ENCODE measurements at regions not wholly inside any gene's neighbourhood (a gene's known extent, or its start where the extent isn't known, plus 50 kb on each side); places are given as distances from the start of the nearest gene placed in this dataset.
"Not testable (repeated sequence)": the region's sequence is repeated elsewhere in the genome, so short reads cannot be mapped to it uniquely, and the experiment has no call there.

DNA sequence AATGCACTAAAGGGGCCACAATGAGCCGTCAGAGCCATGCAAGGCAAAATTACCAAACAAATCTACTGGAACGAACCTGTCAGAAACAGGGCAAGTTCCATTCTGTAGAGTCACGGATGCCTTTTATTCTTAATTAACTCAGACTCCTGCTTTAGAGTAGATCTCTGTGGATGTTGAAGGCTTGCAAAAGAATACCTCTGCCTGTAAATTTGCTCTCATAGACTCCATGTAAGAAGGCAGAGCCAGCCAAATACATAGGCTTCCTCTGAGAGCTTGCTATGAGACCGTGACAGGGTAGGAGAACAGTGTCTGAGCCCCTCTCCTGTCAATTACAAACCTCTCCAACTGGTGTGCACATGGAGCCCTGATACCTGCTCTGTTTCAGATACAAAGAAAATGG, 787.9 kb upstream of the POM121L12 start:
- H3K4me3 ChIP-seq: no peak overlapping the region
- H3K27ac ChIP-seq: no peak overlapping the region

DNA sequence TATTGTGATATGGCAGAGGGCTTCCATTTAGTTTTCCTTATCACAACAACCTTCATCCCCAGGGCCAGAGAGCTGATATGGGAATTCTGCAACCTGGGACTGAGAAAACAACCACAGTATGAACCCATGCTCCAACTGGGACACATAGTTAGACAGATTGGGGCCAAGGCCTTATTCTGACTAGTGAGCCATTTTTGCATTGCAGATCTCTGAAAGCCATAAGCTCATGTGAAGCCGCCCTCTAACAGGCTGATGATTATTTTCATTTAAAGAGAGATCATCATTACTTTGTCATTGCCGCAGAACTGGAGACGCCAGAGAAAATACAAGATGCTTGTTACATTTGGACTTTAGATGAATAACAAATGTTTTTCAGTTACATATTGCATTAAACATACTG, 791.7 kb upstream of the POM121L12 start:
- Histone ChIP-seq H3K27ac (no peak overlapping the region), H3K4me3 (no peak overlapping the region)

DNA sequence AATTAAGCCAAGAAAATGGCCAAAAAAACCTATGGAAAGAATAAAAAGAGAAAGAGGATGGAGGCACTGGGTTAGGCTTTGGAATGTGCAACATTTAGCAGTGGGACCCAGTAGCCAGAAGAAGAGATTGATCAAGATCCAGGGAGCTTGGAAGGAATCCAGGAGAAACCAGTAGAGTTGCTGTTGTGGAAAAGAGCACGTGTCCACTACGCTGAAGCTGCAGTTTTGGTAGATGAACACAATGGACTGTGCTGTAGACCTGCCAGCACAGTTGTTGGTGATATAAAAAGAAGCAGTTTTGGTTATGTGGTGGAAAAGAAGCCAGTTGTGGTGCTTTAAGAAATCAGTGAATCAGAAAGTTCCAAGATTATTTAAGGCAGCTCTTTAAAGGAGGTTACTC, 802.2 kb upstream of the POM121L12 start:
- Histone ChIP-seq H3K27ac (no peak overlapping the region), H3K4me3 (no peak overlapping the region)

DNA sequence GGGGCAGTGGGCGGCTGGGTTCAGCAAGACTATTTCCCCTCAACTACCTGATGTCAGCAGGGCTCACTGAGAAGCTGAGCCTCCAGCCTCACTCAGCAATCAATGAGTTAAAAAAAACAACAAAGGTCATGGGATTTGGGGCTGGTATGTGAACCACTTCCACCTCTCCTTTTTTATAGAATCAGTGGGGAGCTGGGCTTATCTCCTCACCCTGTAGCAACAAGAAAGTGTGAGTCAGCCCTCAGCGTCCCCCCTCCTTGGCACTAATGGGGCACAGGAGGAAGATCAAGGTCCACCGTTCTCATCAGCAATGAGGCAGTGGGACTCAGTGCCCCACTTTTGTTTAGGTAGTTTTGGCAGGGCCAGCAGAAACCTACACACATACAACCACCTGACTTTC, 823.5 kb upstream of the POM121L12 start:
- no peak overlapping the region for H3K4me3 ChIP-seq
- H3K27ac ChIP-seq: no peak overlapping the region

DNA sequence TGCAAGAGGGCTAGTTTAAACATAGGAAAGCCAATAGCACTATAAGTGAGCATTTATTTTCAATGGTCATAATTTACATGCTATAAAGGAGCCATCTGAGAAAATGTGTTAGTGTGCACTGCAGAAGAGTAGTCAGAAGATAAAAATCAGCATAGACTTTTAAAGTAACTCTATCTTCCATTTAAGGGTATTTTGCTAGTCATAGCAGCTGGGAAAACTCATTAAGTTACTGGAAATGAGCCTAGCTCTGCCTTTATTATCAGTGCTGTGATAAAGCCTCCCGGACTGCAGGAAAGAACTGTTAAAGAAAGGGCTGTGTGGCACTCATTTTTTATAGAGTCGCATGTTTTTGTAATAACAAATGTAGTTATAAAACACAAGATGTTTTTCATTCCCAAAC, 825.8 kb upstream of the POM121L12 start:
- H3K27ac ChIP-seq: no peak overlapping the region
- H3K4me3 ChIP-seq: no peak overlapping the region

DNA sequence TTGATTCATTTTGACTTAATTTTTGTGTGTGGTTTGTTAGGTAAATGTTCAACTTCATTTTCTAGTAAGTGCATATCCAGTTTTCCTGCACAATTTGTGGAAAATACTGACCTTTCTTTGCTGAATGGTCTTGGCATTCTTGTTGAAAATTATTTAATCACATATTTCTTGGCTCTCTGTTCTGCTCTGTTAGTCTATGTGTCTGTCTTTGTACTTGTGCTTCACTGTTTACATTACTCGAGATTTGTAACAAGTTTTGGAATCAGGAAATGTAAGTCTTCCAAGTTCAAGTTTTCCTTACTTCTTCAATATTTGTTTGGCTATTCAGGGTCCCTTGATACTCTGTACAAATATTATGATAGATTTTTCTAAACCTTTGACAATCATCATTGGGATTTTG, 838.2 kb upstream of the POM121L12 start:
- H3K27ac ChIP-seq: no peak overlapping the region
- no peak overlapping the region for H3K4me3 ChIP-seq

DNA sequence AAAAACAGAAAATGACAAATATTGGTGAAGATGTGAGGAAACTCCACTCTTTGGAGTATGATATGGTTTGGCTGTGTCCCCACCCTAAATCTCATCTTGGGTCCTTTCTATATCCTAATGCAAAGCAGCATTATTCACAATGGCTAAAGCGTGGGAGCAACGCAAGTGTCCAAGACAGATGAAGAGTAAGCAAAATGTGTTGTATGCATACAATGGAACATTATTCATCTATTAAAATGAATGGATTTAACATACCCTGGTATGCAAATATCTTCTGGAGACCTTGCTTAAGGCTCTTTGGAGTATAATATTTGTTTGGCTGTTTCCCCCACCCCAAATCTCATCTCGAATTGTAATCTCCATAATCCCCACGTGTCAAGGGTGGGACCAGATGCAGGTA, 839.8 kb upstream of the POM121L12 start:
- no peak overlapping the region for H3K27ac ChIP-seq
- H3K4me3 ChIP-seq: no peak overlapping the region

DNA sequence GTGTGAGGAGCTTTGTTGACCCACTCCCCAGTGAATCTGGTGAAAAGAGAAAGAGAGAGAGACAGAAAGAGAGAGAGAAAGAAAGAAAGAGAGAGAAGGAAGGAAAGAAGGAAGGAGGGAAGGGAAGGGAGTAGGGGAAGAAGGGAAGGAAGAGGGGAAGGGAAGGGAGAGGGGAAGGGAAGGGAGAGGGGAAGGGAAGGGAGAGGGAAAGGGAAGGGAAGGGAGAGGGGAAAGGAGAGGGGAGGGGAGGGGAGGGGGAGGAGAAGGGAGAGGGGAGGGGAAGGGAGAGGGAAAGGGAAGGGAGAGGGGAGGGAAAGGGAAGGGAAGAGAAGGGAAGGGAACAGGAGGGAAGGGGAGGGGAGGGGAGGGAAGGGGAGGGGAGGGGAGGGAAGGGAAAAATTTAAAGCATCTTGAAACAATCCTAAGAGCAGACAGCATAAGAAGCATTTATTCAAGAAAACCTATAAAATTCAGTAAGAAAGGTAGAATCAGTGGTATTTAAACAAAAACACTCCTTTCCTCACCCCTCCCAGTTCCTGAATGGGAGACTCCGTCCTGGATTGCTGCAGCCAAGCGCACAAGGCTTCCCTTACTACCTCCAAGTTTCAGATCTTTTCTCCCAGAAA, 846.2 kb upstream of the POM121L12 start:
- Histone ChIP-seq H3K4me3 (no peak overlapping the region), H3K27ac (no peak overlapping the region)

DNA sequence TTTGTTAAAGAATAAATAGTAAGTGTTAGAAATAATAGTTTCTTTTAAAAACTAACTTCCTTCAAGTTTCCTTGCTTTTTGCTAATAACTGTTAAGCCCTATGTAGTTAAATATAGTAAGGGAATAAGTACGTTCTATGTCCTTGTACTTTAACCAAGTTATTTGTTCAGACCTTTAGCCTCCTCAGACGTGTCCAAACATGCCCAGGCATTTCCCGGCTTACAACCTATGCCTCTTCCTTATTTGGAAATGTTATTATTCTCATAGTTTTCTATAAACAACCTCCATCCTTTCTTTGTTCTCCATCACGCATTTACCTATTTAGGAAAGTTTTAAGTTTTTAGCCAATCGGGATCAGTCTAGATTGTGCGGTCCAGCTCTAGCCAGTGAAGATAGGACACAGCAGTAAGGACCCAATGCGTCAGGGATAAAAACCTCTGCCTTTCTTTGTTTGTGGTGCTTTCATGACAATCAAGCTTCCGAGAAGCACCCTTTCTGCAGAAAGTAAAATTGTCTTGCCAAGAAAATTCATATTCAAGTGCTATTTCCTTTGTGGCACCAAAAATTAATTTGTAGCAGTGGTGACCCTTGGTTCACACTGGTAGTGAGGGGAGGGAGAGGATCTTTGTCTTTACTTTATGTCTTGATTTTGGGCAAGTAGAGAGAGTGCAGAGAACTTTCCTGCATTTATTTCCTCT, 851.3 kb upstream of the POM121L12 start:
- H3K27ac ChIP-seq: no peak overlapping the region
- no peak overlapping the region for H3K4me3 ChIP-seq

DNA sequence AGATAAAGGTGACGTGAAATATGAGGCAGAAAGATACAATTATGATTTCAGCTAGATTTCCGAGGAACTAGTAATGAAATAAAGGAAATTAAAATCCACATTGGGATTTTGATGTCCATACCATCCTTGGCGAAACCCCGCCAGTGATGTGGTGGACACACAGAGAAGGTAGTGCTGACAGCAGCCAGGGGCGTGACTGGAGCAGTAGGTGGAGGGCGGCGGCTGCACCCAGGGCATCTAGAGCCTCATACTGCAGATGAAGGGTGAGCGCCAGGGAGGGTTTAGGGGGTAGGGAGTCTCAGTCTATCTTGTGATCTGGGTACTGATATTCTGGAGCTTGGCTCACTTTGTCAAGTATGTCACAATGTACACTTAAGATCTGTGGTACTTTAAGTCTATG, 855.5 kb upstream of the POM121L12 start:
- H3K27ac ChIP-seq: no peak overlapping the region
- H3K4me3 ChIP-seq: no peak overlapping the region

DNA sequence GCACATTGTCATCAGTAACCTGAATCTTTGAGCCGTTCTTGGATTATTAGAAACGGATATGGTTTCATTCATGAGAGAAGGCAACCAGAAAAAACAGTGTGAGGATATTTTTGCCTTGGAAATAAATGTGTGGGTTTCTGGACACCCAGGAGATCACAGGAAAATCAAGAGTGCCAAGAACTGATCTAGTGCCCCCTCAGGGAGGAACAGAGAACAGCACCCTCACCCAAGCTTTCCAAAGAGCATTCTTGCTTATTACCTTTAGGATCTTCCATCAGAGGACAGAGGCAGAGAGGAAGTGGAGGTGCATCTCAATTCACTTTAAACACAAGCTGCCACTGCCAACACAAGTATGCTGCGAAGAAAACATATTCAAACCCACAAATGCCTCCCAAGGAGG, 851.5 kb upstream of the COBL start:
- Histone ChIP-seq H3K27ac (no peak overlapping the region), H3K4me3 (no peak overlapping the region)

DNA sequence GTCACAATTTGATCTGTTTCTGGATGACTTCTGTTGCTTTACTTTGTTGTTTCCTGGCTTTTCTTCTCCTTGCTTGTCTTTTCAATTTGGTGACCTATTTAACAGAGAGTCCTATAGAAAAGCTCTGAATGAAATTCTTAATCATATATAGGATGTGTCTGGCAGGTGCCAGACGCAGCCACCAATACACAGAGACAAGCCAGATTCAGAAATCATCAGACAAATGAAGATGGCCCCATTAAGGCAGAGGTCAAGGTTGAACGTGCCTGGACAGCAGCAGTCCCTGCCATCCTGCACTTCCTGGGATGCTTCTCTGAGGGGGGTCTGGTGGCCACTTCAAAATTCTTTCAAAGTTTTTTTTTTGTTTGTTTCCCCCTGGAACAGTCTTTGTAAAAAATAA, 846.7 kb upstream of the COBL start:
- Histone ChIP-seq H3K27ac (no peak overlapping the region), H3K4me3 (no peak overlapping the region)

DNA sequence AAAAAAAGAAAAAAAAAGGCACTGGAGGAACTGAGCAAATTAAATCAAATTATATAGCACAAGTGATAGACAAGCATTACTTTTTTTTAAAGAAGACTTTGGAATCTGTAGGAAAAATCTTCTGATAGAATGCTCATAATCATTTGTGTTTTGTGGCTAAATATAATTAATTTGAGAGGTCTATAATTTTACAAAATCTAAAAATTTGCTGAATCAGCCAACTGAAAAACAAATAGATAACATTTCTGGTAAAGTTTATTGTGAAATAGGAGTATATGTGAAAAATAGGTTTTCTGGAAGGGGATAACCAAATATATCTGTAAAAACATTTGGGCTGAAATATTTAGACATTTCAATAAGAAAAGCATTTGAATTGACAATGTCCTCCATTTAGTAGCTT, 844.9 kb upstream of the COBL start:
- Histone ChIP-seq H3K4me3 (no peak overlapping the region), H3K27ac (no peak overlapping the region)

DNA sequence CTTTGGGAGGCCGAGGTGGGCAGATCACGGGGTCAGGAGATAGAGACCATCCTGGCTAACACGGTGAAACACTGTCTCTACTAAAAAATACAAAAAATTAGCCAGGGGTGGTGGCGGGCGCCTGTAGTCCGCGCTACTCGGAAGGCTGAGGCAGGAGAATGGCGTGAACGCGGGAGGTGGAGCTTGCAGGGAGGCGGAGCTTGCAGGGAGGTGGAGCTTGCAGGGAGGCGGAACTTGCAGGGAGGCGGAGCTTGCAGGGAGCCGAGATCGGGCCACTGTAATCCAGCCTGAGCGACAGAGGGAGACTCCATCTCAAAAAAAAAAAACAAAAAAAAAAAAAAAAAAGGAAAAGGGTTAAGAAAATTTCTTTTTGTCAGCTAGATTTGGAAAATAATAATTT, 842.8 kb upstream of the COBL start:
- H3K4me3 ChIP-seq, H3K27ac ChIP-seq: not testable (repeated sequence)

DNA sequence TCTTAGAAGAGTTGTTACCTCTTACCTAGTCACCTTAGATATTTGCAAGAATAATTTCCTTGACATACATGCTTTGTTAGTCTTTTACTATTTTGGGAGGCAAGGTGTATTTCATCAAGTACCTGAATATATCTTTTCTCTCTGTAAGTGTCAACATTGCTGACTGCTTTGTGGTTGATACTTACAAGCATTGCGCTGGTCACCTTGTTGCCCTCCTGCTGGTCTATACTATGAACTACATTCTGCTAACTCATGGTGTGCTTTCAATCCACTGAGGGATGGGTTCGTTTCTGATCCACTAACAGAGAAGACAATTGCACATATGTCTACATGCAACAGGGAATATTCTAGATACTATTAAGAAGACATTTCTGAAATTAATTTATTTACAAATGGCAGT, 837.8 kb upstream of the COBL start:
- no peak overlapping the region for H3K4me3 ChIP-seq
- H3K27ac ChIP-seq: no peak overlapping the region

DNA sequence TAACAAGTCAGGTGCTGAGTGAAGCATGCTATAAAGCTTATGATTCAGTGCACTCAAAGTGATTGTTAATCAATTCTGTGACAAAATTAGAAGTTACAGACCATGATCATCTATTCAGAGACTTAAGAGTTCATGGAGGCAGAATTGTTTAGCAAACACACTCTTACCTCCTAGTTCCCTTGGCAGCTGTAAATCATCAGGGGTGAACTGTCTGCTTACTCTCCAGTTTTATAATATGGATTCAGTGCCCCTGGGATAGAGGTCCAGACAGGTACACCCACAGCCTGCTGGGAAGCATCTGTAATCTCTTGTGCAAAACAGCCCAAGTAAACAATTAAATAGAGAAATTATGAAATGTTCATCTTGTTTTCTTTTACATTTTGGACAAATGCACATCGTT, 835.0 kb upstream of the COBL start:
- no peak overlapping the region for H3K27ac ChIP-seq
- no peak overlapping the region for H3K4me3 ChIP-seq

DNA sequence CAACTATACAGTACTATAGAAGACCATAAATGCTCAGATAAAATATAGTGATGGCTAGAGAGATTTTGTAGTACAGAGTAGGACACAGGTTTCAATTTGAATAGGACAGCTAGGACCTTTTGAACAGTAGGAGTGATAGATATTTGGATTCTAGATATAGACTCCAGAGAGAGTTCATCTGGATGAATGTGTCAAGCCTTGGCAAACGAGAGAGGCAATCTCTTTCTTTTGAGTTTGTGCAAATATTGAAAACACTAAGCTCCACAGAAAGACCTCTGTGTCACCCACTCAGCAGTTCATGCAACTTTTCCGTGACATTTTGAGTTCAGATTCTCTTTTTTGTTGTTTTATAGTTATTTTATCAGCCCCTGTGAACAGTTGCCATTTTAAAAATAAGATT, 834.3 kb upstream of the COBL start:
- no peak overlapping the region for H3K4me3 ChIP-seq
- no peak overlapping the region for H3K27ac ChIP-seq

DNA sequence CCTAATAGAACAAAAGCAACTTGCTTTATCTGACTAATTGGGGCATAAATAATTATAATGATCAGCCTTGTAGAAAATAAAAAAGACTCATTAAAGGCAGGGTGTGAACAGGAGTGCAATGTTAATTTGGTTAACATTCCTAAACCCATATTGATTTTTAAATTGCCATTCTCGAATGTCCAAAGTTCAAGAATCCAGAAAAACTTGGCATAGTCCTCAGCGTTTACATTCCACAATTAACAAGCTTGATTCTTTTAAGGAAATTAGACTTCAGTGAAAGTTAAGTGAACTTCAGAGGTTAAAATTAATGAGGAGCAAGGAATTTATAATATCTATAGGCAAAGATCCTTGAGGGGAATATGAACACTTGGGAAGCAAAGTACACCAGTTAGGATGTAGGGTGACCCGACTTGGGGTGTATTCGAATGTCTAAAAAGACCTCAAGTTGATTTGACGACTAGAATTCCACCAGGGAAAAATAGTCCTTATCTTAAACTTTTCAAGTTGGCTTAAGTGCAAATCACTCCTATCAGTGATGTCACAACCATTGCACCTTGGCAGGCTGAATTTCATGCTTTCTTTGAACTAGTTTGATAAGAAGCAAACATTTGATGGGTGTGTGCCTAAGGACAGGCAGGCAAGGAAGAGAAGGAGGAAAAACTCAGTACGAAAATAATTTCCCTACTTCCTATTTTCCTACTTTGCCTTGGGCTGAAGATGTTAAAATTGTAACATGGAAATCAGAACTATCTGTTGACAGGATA, 830.4 kb upstream of the COBL start:
- Histone ChIP-seq H3K27ac (no peak overlapping the region), H3K4me3 (no peak overlapping the region)

DNA sequence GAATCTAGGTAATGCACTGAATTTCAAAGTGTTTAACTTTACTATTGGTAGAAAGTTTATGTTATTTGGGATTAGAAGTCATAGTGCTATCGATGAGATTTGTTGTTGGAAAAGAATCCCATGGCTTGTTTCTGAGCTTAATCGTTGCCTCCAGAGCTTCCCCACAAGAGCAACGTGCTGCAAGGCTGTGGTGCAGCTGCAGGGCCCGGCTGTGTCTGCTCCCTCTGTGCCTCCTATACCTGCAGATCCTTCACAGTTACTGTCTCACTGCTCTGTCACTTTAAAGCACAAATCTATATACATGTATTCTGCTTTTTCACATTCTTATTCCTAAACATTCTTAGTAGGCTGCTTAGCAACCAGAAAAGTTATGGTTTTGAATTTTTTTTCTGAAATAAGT, 826.6 kb upstream of the COBL start:
- Histone ChIP-seq H3K4me3 (no peak overlapping the region), H3K27ac (no peak overlapping the region)

DNA sequence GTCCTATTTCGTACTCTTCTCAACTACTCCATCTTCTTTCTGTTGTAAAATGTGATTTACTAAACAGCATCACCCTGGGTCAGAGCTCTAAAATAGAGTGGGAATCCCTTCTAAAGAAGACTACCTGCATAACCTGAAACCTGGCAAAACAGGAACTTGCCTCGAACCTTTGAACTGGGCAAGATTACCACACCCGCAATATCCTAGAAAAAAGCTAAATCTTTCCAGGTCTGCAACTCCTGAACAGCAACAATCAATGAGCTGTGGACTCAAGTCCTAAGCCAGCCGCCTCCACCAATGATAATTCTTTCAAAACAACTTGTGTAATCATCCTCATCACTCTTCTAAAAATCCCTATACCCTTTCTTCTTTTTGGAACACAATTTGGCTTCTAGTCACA, 824.2 kb upstream of the COBL start:
- no peak overlapping the region for H3K4me3 ChIP-seq

DNA sequence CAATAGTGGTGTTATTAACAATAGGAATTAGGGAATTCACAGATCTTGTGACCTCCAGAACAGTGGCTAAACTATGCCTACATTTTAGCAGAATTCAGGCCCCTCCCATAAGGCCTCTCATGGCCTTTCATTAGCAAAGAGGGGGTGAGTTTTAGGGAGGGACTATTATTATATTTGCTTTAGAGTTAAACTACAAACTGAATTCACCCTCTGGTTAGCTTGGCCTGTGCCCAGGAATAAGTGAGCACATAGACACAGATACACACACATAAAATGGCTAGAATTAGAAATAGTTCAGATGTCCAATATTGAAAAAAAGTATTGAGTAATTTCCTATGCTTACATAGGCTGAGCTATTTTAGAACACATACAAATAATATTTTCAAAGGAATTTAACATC, 818.8 kb upstream of the COBL start:
- H3K4me3 ChIP-seq: no peak overlapping the region
- no peak overlapping the region for H3K27ac ChIP-seq

More for the DNA sequence above, 824.2 kb upstream of the COBL start:
- H3K27ac ChIP-seq: no peak overlapping the region
